Stimulated activated CD8-positive, alpha-beta memory T cell treated with anti-CD3 and anti-CD28 coated beads, Interleukin-7, amount 100 ng/mL, for 24 hours (primary cell): ENCODE measurements at regions not wholly inside any gene's neighbourhood (a gene's known extent, or its start where the extent isn't known, plus 50 kb on each side); places are given as distances from the start of the nearest gene placed in this dataset.

Experiments used
- DNase-seq: peaks from one replicate; pipeline ENCODE4 v3.0.0-alpha.2; 2020; ENCODE audit warnings: low read depth

GRCh38 chr17:73724341-73724740 lies 80.1 kb upstream of the SDK2 start:
- DNase-seq: no peak

DNA sequence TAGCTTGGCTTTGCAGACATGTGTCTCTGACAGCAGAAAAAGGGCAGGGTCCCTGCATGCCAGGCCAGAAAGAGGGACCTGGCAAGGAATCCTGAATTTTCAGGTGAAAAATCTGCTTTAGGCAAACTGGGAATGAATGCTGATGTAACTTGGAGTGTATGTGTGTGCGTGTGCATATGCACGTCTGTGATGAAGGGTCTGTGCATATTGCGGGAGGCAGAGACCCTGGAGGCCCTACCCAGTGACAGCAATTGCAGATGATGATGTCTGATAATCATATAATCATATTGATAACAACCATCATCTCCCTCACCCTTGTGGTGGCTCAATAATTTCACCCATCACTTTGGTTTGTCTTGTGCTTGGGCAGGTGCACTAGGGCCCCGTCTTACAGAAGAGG lies 80.7 kb upstream of the SDK2 start:
- no peak for DNase-seq

GRCh38 chr17:73725794-73726515 lies 81.7 kb upstream of the SDK2 start:
- no peak for DNase-seq

DNA sequence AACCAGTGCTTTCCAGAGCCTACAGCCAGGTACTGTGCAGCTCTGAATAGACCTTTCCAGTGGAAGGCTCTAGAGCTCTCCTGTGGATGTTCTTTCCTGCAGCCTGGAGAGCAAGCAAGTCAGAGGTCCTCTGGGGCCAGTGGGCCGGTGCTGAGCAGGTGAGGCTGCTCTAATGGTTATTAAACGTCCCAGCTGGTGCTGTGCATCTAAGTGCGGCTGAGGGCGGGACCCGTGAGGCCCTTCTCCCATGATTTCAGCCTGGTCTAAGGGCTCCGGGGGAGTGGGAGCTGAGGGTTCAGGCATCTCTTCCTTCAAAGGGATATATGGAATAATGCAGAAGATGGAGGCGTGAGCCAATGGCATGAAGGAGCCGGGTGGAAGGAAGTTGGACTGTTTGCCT lies 83.7 kb upstream of the SDK2 start:
- DNase-seq: no peak

DNA sequence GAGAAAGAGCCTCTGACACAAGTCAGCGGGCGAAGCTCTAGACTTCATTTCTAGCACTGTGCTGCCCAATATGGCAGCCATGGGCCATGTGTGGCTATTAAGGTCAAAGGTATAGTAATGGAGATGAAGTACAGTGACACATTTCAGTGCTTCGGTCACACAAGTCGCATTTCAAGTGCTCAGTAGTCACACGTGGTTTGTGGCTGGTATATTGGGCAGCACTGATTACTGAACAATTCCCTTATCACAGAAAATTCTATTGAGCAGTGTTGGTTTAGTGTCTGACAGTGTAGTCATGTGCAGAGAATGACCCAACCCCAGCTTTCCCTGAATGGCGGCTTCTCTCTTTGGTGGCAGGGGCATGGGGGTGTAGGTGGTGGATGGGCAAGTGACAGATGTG lies 84.9 kb upstream of the SDK2 start:
- DNase-seq: no peak

DNA sequence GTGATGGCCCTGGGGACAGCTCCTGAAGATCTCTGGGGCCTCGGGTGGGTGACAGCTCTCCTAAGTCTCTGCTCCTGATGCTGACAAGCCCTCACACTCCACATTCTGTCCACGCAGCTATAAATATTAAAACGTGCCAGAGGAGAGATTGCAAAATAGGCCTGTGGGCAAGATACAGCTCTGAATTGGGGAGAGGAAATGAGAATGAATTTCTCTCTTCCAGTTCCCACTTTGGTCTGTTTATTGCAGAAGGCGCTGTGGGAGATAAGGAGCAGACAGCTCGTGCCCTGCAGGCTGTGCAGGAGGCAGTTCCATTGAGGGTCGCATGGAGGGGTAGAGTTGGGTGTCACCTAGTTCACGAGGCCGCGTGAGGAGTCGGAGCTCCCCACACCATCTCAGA lies 87.5 kb upstream of the SDK2 start:
- DNase-seq: no peak

GRCh38 chr17:73733517-73733916 lies 89.3 kb upstream of the SDK2 start:
- DNase-seq: no peak

DNA sequence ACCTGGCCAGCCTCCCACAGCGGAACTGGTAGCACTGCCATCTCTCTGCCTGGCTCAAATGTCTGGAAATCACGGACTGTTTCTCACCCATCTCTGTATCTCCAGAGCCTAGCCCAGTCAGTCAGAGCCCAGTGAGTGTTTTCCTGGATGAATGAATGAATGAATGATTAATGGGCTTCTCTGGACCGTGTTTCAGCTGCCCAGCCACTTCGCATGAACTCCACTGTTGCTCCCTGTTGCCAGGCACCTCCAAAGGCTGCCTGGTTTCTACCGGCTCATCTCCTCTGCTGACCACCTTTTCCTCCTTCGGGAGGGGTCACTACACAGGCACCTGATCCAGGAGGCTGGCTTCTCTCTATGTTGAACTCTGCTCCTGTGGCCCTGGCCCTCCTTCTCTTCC lies 91.0 kb upstream of the SDK2 start:
- no peak for DNase-seq

- no peak for DNase-seq
These were observed 94.7 kb upstream of the SDK2 start for GRCh38 chr17:73738751-73739575.

- no peak for DNase-seq
These were observed 96.1 kb upstream of the SDK2 start for GRCh38 chr17:73740370-73740769.

DNA sequence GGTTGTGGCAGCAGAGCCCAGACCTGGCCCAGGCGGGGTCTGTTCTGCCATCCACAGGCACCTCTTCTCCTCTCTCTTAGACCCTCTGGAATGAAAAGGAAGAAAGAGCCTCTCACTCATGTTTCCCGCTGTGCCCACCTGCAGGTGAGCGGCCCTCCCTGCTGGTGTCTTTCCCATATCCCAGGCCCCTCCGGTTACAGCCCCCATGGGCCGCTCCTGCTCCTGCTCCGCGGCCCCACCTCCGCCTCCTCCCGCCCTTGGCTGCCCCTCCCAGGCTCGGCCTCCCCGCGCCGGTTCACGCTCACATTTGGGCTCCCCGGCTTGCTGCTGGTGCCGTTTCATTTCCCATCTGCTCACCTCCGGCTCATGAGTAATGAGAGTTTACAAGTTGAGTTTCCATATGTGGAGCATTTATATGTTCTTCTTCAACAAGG lies 98.7 kb upstream of the SDK2 start:
- DNase-seq: no peak

- DNase-seq: no peak
These were observed 99.4 kb upstream of the SDK2 start for GRCh38 chr17:73743518-73744201.

DNA sequence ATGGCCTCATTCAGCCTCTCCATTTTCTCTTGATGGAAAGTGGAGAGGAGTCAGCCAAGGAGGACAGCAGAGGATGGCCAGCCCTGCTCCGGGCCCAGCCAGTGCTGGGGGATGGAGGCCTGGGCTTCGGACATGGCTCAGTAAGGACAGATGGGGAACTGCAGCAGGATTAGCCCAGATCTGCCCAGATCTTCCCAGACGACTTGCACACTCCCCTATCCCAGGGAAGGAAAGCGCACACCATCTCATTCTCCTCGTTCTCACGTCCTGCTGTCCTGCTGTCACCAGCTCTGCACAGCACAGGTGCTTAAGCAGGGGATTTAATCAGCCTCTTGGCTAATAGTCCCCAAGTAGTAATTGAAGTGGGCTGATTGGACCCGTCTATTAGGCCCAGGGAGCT lies 100.2 kb upstream of the SDK2 start:
- DNase-seq: no peak

GRCh38 chr17:73746314-73747073 lies 102.2 kb upstream of the SDK2 start:
- no peak for DNase-seq

DNA sequence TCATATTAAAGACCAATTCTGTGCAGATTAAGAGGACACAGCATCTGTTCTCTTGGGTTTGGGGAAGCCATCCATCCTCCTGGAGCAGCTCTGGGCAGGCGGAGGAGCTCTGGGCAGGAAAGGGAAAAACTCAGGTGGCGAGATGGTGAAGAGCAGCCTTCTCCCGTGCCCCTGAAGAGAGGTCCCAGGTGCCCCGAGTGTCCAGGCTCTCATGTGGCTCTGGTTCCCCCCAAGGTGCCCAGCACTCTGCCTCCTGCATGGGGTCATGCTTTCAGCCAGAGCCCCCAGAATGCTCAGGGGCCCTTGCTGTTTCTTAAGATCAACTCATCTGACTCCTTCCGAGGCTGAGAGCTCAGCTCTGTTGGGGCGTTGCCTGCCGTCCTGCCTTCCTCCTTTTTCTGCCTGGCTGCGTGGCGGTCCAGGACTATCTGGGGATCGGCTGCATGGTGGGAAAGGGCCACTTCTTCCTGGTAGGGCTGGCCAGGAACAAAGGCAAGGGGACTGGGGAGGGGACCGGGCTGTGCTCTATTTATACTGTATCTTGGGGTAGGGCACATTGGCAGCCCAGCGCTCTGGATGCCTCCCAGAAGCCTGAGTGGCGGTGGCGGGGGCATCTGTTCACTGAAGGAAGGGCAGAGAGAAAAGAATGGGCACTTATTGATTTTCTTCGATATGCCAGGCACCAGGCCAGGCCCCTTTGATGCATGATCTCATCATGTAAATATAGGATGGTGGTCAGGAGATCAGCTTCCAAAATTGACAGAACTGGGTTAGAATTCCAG lies 103.2 kb upstream of the SDK2 start:
- DNase-seq: no peak

- no peak for DNase-seq
These were observed 104.3 kb upstream of the SDK2 start for GRCh38 chr17:73748508-73748907.

DNA sequence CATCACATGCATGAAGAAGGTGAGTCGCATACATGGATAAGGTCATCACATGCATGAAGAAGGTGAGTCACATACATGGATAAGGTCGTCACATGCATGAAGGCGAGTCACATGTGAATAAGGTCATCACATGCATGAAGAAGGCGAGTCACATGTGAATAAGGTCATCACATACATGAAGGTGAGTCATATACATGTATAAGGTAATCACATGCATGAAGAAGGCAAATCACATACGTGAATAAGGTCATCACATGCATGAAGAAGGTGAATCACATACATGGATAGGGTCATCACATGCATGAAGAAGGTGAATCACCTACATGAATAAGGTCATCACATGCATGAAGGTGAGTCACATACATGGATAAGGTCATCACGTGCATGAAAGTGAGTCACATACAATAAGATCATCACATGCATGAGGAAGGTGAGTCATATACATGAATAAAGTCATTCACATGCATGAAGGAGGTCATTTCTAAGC lies 105.1 kb upstream of the SDK2 start:
- no peak for DNase-seq

DNA sequence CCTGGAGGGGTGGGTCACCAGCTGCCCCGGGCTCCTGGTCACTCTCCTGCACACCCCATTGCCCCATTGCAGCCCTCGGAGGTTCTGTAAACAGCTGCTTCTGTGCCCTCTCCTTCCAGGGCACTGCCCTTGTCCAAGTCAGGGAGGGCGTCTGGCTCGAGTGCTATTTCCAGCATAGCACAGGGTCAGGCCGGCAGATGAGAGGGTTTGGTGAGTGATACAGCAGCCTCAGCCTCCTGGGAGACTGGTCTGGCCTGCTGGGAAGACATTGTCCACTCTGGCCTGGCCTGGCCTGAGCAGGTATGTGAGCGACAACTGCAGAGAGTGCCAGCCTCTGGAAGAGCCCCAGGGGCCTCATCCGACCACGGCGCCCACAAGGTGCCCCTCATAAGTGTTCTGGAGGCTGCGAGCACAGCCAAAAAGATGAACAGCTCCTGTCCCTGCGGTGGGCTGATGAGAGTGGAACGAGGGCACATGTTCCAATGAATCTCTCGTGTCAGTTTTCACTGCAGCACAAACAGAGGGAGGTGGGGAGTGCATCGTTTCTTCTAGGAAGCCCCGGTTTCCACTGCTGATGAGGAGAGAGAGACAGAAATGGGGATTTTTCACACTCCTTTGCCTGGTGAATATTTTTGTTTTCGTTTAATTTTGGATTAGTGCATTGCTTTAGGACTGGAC lies 105.8 kb upstream of the SDK2 start:
- DNase-seq: no peak

- no peak for DNase-seq
These were observed 106.7 kb upstream of the SDK2 start for GRCh38 chr17:73750975-73751374.

- DNase-seq: no peak
These were observed 109.7 kb upstream of the SDK2 start for GRCh38 chr17:73753751-73754496.
